HepG2 (cell line): ENCODE measurements at regions not wholly inside any gene's neighbourhood (a gene's known extent, or its start where the extent isn't known, plus 50 kb on each side); places are given as distances from the start of the nearest gene placed in this dataset.

Source experiments
- ARID4A ChIP-seq: sonication (generic); formaldehyde crosslinking; IDR thresholded peaks from 2 replicates; pipeline ENCODE4 v1.5.0; 2020; ENCODE audit warnings: mild to moderate bottlenecking, missing genetic modification reagents, borderline replicate concordance
- ATF3 ChIP-seq: sonication (generic); formaldehyde crosslinking; IDR thresholded peaks from 2 replicates; pipeline ENCODE4 v1.4.0; 2020; ENCODE audit warnings: missing genetic modification reagents
- CTCF ChIP-seq: sonication (generic); formaldehyde crosslinking; IDR thresholded peaks from 2 replicates; pipeline ENCODE4 v1.5.0; 2020; ENCODE audit warnings: mild to moderate bottlenecking, missing genetic modification reagents, moderate library complexity
- DNMT1 ChIP-seq: sonication (generic); formaldehyde crosslinking; IDR thresholded peaks from 2 replicates; pipeline ENCODE4 v1.5.1; 2020; ENCODE audit warnings: mild to moderate bottlenecking, missing genetic modification reagents
- HCFC1 ChIP-seq: fragments of 150-350 bp; IDR thresholded peaks from 2 replicates; pipeline ENCODE4 v1.6.1; 2014; ENCODE audit warnings: low read depth, low read length
- RARA ChIP-seq: IDR thresholded peaks from 2 replicates; pipeline ENCODE4 v1.6.1; 2016; ENCODE audit warnings: missing genetic modification reagents, missing compliant biosample characterization
- RBAK ChIP-seq: sonication (generic); formaldehyde crosslinking; IDR thresholded peaks from 2 replicates; pipeline ENCODE4 v1.5.1; 2020; ENCODE audit warnings: mild to moderate bottlenecking, missing genetic modification reagents
- ZNF569 ChIP-seq: sonication (generic); formaldehyde crosslinking; IDR thresholded peaks from 2 replicates; pipeline ENCODE4 v1.5.0; 2020; ENCODE audit warnings: mild to moderate bottlenecking, missing genetic modification reagents, moderate library complexity, borderline replicate concordance
- ZNF670 ChIP-seq: sonication (generic); formaldehyde crosslinking; IDR thresholded peaks from 2 replicates; pipeline ENCODE4 v1.8.0; 2022; ENCODE audit warnings: mild to moderate bottlenecking, missing genetic modification reagents, borderline replicate concordance
- TF ChIP-seq, protein P1 (sequence below): IDR thresholded peaks from 2 replicates; pipeline ENCODE4 v1.6.1; 2016; ENCODE audit warnings: missing genetic modification reagents, missing compliant biosample characterization
- TF ChIP-seq, protein P2 (sequence below): sonication (generic); formaldehyde crosslinking; IDR thresholded peaks from 2 replicates; pipeline ENCODE4 v1.9.0; 2022; ENCODE audit warnings: missing genetic modification reagents, mild to moderate bottlenecking, borderline replicate concordance

- TF ChIP-seq RARA (CRISPR knock-in tag) (no peak), ZNF569 (CRISPR knock-in tag) (no peak), ARID4A (CRISPR knock-in tag) (no peak), ZNF670 (CRISPR knock-in tag) (no peak), ATF3 (CRISPR knock-in tag) (no peak), HCFC1 (no peak), RBAK (CRISPR knock-in tag) (no peak), DNMT1 (CRISPR knock-in tag) (no peak), CTCF (CRISPR knock-in tag) (no peak)
- TF ChIP-seq, protein P1, sequence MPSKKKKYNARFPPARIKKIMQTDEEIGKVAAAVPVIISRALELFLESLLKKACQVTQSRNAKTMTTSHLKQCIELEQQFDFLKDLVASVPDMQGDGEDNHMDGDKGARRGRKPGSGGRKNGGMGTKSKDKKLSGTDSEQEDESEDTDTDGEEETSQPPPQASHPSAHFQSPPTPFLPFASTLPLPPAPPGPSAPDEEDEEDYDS (CRISPR knock-in tag): no peak
- TF ChIP-seq, protein P2, sequence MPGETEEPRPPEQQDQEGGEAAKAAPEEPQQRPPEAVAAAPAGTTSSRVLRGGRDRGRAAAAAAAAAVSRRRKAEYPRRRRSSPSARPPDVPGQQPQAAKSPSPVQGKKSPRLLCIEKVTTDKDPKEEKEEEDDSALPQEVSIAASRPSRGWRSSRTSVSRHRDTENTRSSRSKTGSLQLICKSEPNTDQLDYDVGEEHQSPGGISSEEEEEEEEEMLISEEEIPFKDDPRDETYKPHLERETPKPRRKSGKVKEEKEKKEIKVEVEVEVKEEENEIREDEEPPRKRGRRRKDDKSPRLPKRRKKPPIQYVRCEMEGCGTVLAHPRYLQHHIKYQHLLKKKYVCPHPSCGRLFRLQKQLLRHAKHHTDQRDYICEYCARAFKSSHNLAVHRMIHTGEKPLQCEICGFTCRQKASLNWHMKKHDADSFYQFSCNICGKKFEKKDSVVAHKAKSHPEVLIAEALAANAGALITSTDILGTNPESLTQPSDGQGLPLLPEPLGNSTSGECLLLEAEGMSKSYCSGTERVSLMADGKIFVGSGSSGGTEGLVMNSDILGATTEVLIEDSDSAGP: no peak
Measured at GRCh38 chr3:80806673-80807072, 954.8 kb downstream of the GBE1 start.
